ENCODE measurements at regions not wholly inside any gene's neighbourhood (a gene's known extent, or its start where the extent isn't known, plus 50 kb on each side); places are given as distances from the start of the nearest gene placed in this dataset.

- CTCF ChIA-PET, result no interaction called here
- POLR2A ChIA-PET, result no interaction called here
- no peaks in the 10 kb centered on the region for H3K36me3 ChIP-seq (ENCODE audit: control insufficient read depth in 2 of 2, insufficient read depth in 1 of 2, low read length in 2 of 2)
- H3K4me3 ChIP-seq (ENCODE audit: low read depth, low read length), result no peak overlapping the region
- H3K4me1 ChIP-seq (ENCODE audit: control insufficient read depth, insufficient read depth, low read length), result no peaks in the 10 kb centered on the region
- no peak overlapping the region for H3K27ac ChIP-seq (ENCODE audit: extremely low read depth, low read depth, low read length)
- no peaks in the 10 kb centered on the region for H3K9me3 ChIP-seq (ENCODE audit: control insufficient read depth, insufficient read depth, low read depth, low read length)
- TF ChIP-seq ZNF335 (tag by site-specific recombination; conservative IDR thresholded peaks at IDR 0.05) (no peak), KLF8 (tag by site-specific recombination; IDR thresholded peaks at IDR 0.05) (no peak), ZSCAN16 (tag by site-specific recombination; IDR thresholded peaks at IDR 0.05) (no peak), SETDB1 (IDR thresholded peaks at IDR 0.05; ENCODE audit: insufficient read length, low read length) (no peak), ZNF292 (tag by site-specific recombination; IDR thresholded peaks at IDR 0.05; ENCODE audit: borderline replicate concordance, low read depth) (no peak)
- TF ChIP-seq, protein P1, sequence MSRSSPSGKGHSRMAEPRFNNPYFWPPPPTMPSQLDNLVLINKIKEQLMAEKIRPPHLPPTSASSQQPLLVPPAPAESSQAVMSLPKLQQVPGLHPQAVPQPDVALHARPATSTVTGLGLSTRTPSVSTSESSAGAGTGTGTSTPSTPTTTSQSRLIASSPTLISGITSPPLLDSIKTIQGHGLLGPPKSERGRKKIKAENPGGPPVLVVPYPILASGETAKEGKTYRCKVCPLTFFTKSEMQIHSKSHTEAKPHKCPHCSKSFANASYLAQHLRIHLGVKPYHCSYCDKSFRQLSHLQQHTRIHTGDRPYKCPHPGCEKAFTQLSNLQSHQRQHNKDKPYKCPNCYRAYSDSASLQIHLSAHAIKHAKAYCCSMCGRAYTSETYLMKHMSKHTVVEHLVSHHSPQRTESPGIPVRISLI (tag by site-specific recombination; IDR thresholded peaks at IDR 0.05), result no peak
Observed at GRCh38 chr6:119891644-119892043, 542.1 kb upstream of the MAN1A1 start.

GRCh38 chr6:119891206-119891605 lies 541.6 kb upstream of the MAN1A1 start:
- H3K36me3 ChIP-seq (ENCODE audit: control insufficient read depth in 2 of 2, insufficient read depth in 1 of 2, low read length in 2 of 2), result no peaks in the 10 kb centered on the region
- H3K4me3 ChIP-seq (ENCODE audit: low read depth, low read length), result no peak overlapping the region
- CTCF ChIA-PET, result no interaction called here
- no peaks in the 10 kb centered on the region for H3K9me3 ChIP-seq (ENCODE audit: control insufficient read depth, insufficient read depth, low read depth, low read length)
- no peaks in the 10 kb centered on the region for H3K4me1 ChIP-seq (ENCODE audit: control insufficient read depth, insufficient read depth, low read length)
- no peak overlapping the region for H3K27ac ChIP-seq (ENCODE audit: extremely low read depth, low read depth, low read length)
- TF ChIP-seq ZNF248 (tag by site-specific recombination; IDR thresholded peaks at IDR 0.05) (no peak), ZNF302 (tag by site-specific recombination; IDR thresholded peaks at IDR 0.05; ENCODE audit: low read depth) (no peak), ZNF560 (tag by site-specific recombination; IDR thresholded peaks at IDR 0.05; ENCODE audit: borderline replicate concordance) (no peak)
- POLR2A ChIA-PET, result no interaction called here

DNA sequence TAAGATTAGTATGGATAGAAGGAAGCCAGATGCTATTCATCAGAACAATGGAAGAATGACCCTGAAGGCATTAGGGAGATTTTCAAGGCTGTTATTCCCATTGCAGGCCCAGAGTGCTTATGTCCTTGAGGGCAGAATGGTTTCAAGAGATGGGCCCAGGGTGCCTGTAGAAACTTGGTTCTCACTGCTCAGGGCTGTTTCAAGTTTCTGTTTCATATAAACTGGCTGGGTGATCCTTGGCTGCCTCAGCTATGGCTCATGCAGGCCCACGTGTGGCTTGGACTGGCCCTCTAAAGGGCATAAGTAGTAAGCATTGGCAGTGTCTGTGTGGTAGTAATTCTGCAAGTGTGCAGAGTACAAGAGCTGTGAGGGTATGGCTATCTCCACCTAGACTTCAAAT lies 540.9 kb upstream of the MAN1A1 start:
- Histone ChIP-seq H3K27ac (ENCODE audit: extremely low read depth, low read depth, low read length) (no peak overlapping the region), H3K4me3 (ENCODE audit: low read depth, low read length) (no peak overlapping the region), H3K9me3 (ENCODE audit: control insufficient read depth, insufficient read depth, low read depth, low read length) (no peaks in the 10 kb centered on the region), H3K4me1 (ENCODE audit: control insufficient read depth, insufficient read depth, low read length) (no peaks in the 10 kb centered on the region), H3K36me3 (ENCODE audit: control insufficient read depth in 2 of 2, insufficient read depth in 1 of 2, low read length in 2 of 2) (no peaks in the 10 kb centered on the region)
- TF ChIP-seq ZFP3 (tag by site-specific recombination; IDR thresholded peaks at IDR 0.05; ENCODE audit: low read depth) (no peak), KLF9 (tag by site-specific recombination; IDR thresholded peaks at IDR 0.05; ENCODE audit: low read depth) (no peak)
- POLR2A ChIA-PET, result no interaction called here
- CTCF ChIA-PET, result no interaction called here

- Histone ChIP-seq H3K27ac (ENCODE audit: extremely low read depth, low read depth, low read length) (no peak overlapping the region), H3K9me3 (ENCODE audit: control insufficient read depth, insufficient read depth, low read depth, low read length) (no peaks in the 10 kb centered on the region), H3K4me3 (ENCODE audit: low read depth, low read length) (no peak overlapping the region), H3K4me1 (ENCODE audit: control insufficient read depth, insufficient read depth, low read length) (no peaks in the 10 kb centered on the region), H3K36me3 (ENCODE audit: control insufficient read depth in 2 of 2, insufficient read depth in 1 of 2, low read length in 2 of 2) (no peaks in the 10 kb centered on the region)
- ChIA-PET CTCF (no interaction called here), POLR2A (no interaction called here)
- no peak for TF ChIP-seq ZNF324 (tag by site-specific recombination; IDR thresholded peaks at IDR 0.05)
- no peak for TF ChIP-seq ZNF335 (tag by site-specific recombination; conservative IDR thresholded peaks at IDR 0.05)
- TF ChIP-seq ZFP41 (tag by site-specific recombination; IDR thresholded peaks at IDR 0.05; ENCODE audit: borderline replicate concordance), result no peak
- TF ChIP-seq, protein P2, sequence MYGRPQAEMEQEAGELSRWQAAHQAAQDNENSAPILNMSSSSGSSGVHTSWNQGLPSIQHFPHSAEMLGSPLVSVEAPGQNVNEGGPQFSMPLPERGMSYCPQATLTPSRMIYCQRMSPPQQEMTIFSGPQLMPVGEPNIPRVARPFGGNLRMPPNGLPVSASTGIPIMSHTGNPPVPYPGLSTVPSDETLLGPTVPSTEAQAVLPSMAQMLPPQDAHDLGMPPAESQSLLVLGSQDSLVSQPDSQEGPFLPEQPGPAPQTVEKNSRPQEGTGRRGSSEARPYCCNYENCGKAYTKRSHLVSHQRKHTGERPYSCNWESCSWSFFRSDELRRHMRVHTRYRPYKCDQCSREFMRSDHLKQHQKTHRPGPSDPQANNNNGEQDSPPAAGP (tag by site-specific recombination; IDR thresholded peaks at IDR 0.05), result no peak
- no peak for TF ChIP-seq MYNN (tag by site-specific recombination; IDR thresholded peaks at IDR 0.05; ENCODE audit: borderline replicate concordance)
- TF ChIP-seq TCF7L2 (IDR thresholded peaks at IDR 0.05; ENCODE audit: borderline replicate concordance, low read depth, low read length), result no peak
- TF ChIP-seq ZNF660 (tag by site-specific recombination; IDR thresholded peaks at IDR 0.05), result no peak
- TF ChIP-seq, protein P3, sequence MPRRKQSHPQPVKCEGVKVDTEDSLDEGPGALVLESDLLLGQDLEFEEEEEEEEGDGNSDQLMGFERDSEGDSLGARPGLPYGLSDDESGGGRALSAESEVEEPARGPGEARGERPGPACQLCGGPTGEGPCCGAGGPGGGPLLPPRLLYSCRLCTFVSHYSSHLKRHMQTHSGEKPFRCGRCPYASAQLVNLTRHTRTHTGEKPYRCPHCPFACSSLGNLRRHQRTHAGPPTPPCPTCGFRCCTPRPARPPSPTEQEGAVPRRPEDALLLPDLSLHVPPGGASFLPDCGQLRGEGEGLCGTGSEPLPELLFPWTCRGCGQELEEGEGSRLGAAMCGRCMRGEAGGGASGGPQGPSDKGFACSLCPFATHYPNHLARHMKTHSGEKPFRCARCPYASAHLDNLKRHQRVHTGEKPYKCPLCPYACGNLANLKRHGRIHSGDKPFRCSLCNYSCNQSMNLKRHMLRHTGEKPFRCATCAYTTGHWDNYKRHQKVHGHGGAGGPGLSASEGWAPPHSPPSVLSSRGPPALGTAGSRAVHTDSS (tag by site-specific recombination; IDR thresholded peaks at IDR 0.05), result no peak
- no peak for TF ChIP-seq ZNF658 (tag by site-specific recombination; IDR thresholded peaks at IDR 0.05)
- TF ChIP-seq, protein P4, sequence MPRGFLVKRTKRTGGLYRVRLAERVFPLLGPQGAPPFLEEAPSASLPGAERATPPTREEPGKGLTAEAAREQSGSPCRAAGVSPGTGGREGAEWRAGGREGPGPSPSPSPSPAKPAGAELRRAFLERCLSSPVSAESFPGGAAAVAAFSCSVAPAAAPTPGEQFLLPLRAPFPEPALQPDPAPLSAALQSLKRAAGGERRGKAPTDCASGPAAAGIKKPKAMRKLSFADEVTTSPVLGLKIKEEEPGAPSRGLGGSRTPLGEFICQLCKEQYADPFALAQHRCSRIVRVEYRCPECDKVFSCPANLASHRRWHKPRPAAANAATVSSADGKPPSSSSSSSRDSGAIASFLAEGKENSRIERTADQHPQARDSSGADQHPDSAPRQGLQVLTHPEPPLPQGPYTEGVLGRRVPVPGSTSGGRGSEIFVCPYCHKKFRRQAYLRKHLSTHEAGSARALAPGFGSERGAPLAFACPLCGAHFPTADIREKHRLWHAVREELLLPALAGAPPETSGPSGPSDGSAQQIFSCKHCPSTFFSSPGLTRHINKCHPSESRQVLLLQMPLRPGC (tag by site-specific recombination; IDR thresholded peaks at IDR 0.05), result no peak
- no peak for TF ChIP-seq OSR2 (tag by site-specific recombination; IDR thresholded peaks at IDR 0.05)
- TF ChIP-seq YY1 (tag by site-specific recombination; IDR thresholded peaks at IDR 0.05), result no peak
- TF ChIP-seq ZNF544 (tag by site-specific recombination; IDR thresholded peaks at IDR 0.05), result no peak
- TF ChIP-seq ZSCAN4 (tag by site-specific recombination; IDR thresholded peaks at IDR 0.05), result no peak
Observed at GRCh38 chr6:119887666-119888065, 538.1 kb upstream of the MAN1A1 start.

Measured in HEK293 (cell line).